Activated naive CD8-positive, alpha-beta T cell treated with anti-CD3 and anti-CD28 coated beads, Interleukin-2, amount 50 U/mL, for 24 hours (primary cell): ENCODE measurements at regions not wholly inside any gene's neighbourhood (a gene's known extent, or its start where the extent isn't known, plus 50 kb on each side); places are given as distances from the start of the nearest gene placed in this dataset.

Experiments
- ATAC-seq: fragments of 150-1000 bp; cut with Tn5 transposase; one replicate; pipeline ENCODE4 v1.10.0; 2021
- DNase-seq: peaks from one replicate; pipeline ENCODE4 v3.0.0; 2021
- H3K27ac Mint-ChIP-seq: one replicate; pipeline ENCODE4 v1.8.0; 2021; ENCODE audit warnings: mild to moderate bottlenecking, mixed read lengths
- H3K27me3 Mint-ChIP-seq: one replicate; pipeline ENCODE4 v1.8.0; 2021; ENCODE audit warnings: mixed read lengths
- H3K36me3 Mint-ChIP-seq: one replicate; pipeline ENCODE4 v1.8.0; 2021; ENCODE audit warnings: low read depth, mixed read lengths
- H3K4me1 Mint-ChIP-seq: one replicate; pipeline ENCODE4 v1.8.0; 2021; ENCODE audit warnings: mixed read lengths
- H3K4me3 Mint-ChIP-seq: one replicate; pipeline ENCODE4 v1.8.0; 2021; ENCODE audit warnings: mild to moderate bottlenecking, moderate library complexity, mixed read lengths
- H3K9me3 Mint-ChIP-seq: one replicate; pipeline ENCODE4 v1.8.0; 2021; ENCODE audit warnings: mixed read lengths

DNA sequence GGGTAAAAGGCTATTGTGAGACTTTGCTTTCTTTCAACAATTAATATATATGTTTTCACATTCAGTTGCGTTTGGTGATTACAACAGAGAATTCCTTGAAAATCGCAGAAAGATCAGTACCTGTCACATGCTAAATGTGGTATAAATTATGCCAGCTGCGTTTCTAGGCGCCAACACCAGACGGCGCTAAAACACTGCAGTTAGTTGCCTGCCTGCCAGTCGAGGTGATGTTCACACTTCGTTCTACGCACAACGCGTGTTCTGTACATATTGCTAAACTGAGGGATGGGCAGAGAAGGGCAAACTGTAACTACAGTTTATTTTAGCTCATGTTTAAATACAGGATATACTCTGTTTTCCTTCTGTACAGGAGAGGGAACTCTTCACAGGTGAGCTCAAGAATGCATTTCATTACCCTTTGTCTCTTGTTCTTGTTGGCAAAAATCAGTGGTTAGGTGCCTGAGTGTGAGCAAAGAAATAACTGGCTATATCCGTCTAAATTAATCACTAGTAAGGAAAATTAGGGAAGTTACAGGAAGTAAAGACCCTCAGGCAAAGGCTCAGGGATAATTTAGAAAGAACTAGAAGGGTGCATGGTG, 100.1 kb upstream of the RGS17 start:
- H3K27ac Mint-ChIP-seq: no peak overlapping the region
- no peaks in the 10 kb centered on the region for H3K36me3 Mint-ChIP-seq
- DNase-seq (peak; percentile 37), ATAC-seq (no peak)
- H3K9me3 Mint-ChIP-seq: peaks cover 3% of the 10 kb centered on the region
- no peaks in the 10 kb centered on the region for H3K4me1 Mint-ChIP-seq
- H3K27me3 Mint-ChIP-seq: peaks cover 4% of the 10 kb centered on the region
- no peak overlapping the region for H3K4me3 Mint-ChIP-seq

DNA sequence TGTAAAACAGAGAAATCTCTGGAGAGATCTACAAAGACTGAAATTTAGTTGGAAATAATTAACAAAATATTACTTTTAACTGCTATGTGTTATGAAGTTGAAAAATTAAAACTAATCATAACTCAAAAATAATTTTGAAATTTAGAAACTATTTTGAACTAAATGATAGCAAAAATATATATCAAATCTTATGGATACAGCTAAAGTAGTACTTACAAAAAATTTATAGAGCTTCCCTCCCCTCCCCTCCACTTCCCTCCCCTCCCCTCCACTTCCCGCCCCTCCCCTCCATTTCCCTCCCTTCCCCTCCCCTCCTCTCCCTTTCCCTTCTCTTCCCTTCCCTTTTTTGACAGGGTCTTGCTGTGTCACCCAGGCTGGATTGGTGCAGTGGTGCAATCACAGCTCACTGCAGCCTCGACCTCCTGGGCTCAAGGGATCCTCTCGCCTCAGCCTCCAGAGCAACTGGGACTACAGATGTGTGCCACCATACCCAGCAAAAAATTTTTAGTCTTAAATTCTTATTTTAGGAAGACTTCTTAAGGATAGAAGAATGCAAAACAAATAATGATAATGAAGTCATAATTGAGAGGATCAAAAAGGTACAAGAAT, 87.2 kb upstream of the RGS17 start:
- no peak for DNase-seq
- ATAC-seq: no peak
- Mint-ChIP-seq H3K9me3 (no peaks in the 10 kb centered on the region), H3K36me3 (no peaks in the 10 kb centered on the region), H3K27ac (no peak overlapping the region), H3K27me3 (no peaks in the 10 kb centered on the region), H3K4me1 (no peaks in the 10 kb centered on the region), H3K4me3 (no peak overlapping the region)

DNA sequence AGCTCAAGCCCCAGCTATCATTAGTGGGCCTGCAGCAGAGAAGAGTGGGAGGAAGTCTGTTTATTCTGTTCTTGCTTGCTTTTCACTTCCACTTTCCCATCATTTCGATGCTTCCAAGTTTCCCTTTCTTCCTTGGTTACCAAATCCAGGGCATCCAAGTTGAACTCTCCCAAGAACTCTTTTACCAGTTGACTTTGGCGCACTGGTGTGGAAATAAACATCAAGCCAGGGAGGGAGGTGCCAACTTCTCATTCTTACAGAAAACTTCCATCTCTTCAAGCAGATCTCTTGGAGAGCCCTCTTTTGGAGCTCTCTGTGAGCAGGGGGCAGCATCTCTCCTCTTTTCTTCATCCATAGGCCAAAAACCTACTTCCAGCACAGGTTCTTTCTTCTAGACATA, 85.7 kb upstream of the RGS17 start:
- Mint-ChIP-seq H3K4me1 (no peaks in the 10 kb centered on the region), H3K36me3 (no peaks in the 10 kb centered on the region), H3K27me3 (no peaks in the 10 kb centered on the region), H3K9me3 (no peaks in the 10 kb centered on the region), H3K4me3 (no peak overlapping the region), H3K27ac (no peak overlapping the region)
- DNase-seq: no peak
- ATAC-seq: no peak

GRCh38 chr6:153215242-153215641, 84.2 kb upstream of the RGS17 start:
- H3K4me3 Mint-ChIP-seq: no peak overlapping the region
- H3K27ac Mint-ChIP-seq: no peak overlapping the region
- ATAC-seq (no peak), DNase-seq (no peak)
- no peaks in the 10 kb centered on the region for H3K36me3 Mint-ChIP-seq
- no peaks in the 10 kb centered on the region for H3K9me3 Mint-ChIP-seq
- H3K27me3 Mint-ChIP-seq: no peaks in the 10 kb centered on the region
- H3K4me1 Mint-ChIP-seq: peaks cover 4% of the 10 kb centered on the region

DNA sequence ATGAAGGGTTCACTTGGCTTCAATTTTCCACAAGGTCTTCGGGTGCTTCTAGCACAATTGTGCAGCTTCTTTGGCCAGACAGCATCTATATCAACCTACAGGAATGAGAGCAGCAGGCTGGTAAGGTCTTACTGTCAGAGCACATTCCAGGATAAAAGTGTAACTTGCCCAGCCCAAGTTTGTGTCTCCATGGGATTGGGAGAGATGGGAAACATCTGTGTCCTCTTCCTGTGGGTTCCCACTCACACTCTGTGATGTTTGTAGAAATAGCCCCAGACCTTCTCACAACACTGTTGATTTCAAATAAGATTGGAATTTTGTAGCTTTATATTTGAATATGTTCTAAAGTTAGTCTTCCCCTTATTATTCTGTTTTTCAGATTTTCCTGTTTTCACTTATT, 83.4 kb upstream of the RGS17 start:
- ATAC-seq: no peak
- no peak overlapping the region for H3K4me3 Mint-ChIP-seq
- H3K27me3 Mint-ChIP-seq: no peaks in the 10 kb centered on the region
- H3K9me3 Mint-ChIP-seq: no peaks in the 10 kb centered on the region
- peaks cover 4% of the 10 kb centered on the region for H3K4me1 Mint-ChIP-seq
- DNase-seq: no peak
- H3K27ac Mint-ChIP-seq: no peak overlapping the region
- no peaks in the 10 kb centered on the region for H3K36me3 Mint-ChIP-seq

DNA sequence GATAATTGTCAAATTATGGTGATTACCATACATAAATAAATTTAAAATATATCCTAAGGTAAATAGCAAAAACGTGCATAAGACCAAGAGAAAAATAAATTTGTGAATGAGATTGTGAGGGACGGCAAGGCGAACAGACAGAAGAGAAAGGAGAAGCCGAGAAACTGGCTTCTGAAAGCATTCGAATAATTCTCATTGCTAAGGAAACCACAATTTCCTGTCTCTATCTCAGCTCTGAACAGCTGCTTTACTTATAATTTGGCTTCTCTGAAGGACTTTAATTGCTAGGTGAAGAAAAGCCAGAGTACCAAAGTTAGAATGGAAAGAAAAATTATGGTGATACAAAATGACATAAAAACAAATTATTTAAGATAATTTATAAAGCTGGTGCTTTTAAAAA, 79.0 kb upstream of the RGS17 start:
- Mint-ChIP-seq H3K4me1 (peaks cover 4% of the 10 kb centered on the region), H3K9me3 (no peaks in the 10 kb centered on the region), H3K4me3 (no peak overlapping the region), H3K27me3 (no peaks in the 10 kb centered on the region), H3K36me3 (no peaks in the 10 kb centered on the region), H3K27ac (no peak overlapping the region)
- DNase-seq: no peak
- no peak for ATAC-seq

DNA sequence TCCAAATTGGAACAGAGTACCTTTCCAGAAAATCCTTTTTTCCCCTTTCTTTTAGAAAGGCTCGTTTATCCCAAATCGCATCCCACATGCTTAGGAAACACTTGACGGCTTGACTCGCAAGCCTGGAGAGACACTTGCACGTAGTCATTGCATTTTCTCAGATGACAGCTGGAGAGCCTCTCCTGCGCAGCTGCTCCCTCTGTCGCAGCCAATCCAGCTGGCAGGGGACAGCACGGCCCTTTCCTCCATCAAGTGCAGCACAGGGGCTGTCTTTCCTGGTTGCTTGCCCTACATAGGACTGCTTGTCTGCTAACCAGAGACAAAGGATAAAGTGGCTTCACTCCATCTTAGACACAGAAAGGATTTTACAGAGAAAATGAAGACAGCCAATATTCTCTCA, 77.6 kb upstream of the RGS17 start:
- Mint-ChIP-seq H3K9me3 (no peaks in the 10 kb centered on the region), H3K27me3 (peaks cover 1% of the 10 kb centered on the region), H3K27ac (no peak overlapping the region), H3K36me3 (no peaks in the 10 kb centered on the region), H3K4me1 (peaks cover 4% of the 10 kb centered on the region), H3K4me3 (no peak overlapping the region)
- no peak for DNase-seq
- no peak for ATAC-seq

GRCh38 chr6:153207617-153208016, 76.5 kb upstream of the RGS17 start:
- Mint-ChIP-seq H3K9me3 (no peaks in the 10 kb centered on the region), H3K27me3 (peaks cover 1% of the 10 kb centered on the region), H3K36me3 (no peaks in the 10 kb centered on the region), H3K4me3 (no peak overlapping the region), H3K4me1 (peaks cover 4% of the 10 kb centered on the region), H3K27ac (no peak overlapping the region)
- DNase-seq (no peak), ATAC-seq (no peak)

GRCh38 chr6:153207006-153207405, 75.9 kb upstream of the RGS17 start:
- no peak for ATAC-seq
- H3K4me3 Mint-ChIP-seq: no peak overlapping the region

DNA sequence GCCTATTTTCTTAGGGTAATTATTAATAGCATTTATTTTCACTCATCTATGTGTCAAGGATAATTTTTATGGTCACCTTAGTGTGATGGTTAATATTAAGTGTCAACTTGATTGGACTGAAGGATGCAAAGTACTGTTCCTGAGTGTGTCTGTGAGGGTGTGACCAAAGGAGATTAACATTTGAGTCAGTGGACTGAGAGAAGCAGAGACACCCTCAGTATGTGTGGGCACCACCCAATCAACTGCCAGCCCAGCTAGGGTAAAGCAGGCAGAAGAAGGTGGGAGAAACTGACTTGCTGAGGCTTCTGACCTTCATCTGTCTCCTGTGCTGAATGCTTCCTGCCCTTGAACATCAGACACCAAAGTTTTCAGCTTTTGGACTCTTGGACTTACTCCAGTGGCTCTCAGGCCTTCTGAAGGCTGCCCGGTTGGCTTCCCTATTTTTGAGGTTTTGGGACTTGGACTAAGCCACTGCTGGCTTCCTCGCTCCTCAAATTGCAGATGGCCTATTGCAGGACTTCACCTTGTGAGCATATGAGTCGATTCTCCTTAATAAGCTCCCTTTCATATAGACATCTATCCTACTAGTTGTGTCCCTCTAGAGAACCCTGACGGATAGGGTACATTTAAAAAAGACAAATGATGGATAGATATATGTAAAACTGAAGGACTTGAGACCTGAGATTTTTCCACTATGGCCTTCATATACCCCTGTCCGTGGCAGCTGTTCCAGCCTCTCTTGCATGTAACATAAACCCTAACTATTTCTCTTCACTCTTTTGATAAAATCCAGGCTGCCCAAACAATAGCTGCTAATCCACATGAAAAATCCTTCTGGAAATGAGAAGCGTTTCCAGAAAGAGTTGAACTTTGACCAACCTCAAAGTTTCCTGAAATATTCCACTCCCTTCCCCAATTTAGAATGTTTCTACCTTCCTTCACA, 62.1 kb upstream of the RGS17 start:
- ATAC-seq (no peak), DNase-seq (no peak)
- no peaks in the 10 kb centered on the region for H3K4me1 Mint-ChIP-seq
- no peaks in the 10 kb centered on the region for H3K27me3 Mint-ChIP-seq
- H3K4me3 Mint-ChIP-seq: no peak overlapping the region
- no peaks in the 10 kb centered on the region for H3K9me3 Mint-ChIP-seq
- no peaks in the 10 kb centered on the region for H3K36me3 Mint-ChIP-seq
- H3K27ac Mint-ChIP-seq: no peak overlapping the region

More at GRCh38 chr6:153207006-153207405, 75.9 kb upstream of the RGS17 start:
- peaks cover 4% of the 10 kb centered on the region for H3K4me1 Mint-ChIP-seq
- H3K27ac Mint-ChIP-seq: no peak overlapping the region
- no peaks in the 10 kb centered on the region for H3K36me3 Mint-ChIP-seq
- no peak for DNase-seq
- no peaks in the 10 kb centered on the region for H3K9me3 Mint-ChIP-seq
- H3K27me3 Mint-ChIP-seq: peaks cover 1% of the 10 kb centered on the region

- DNase-seq: no peak
- Mint-ChIP-seq H3K27ac (no peak overlapping the region), H3K4me3 (no peak overlapping the region), H3K4me1 (no peaks in the 10 kb centered on the region), H3K36me3 (no peaks in the 10 kb centered on the region), H3K9me3 (peaks cover 6% of the 10 kb centered on the region), H3K27me3 (no peaks in the 10 kb centered on the region)
- no peak for ATAC-seq
These were observed 52.8 kb upstream of the RGS17 start for GRCh38 chr6:153183925-153184324.
